ENCODE measurements at regions not wholly inside any gene's neighbourhood (a gene's known extent, or its start where the extent isn't known, plus 50 kb on each side); places are given as distances from the start of the nearest gene placed in this dataset.

- Histone ChIP-seq H2AFZ (ENCODE audit: insufficient read depth, low read depth, low read length, poor library complexity, severe bottlenecking) (no peak overlapping the region), H3K9me3 (replicated peaks in 1 of 2; ENCODE audit: control insufficient read depth in 1 of 2, insufficient read depth in 1 of 2, low read length in 2 of 2) (peaks cover 14 to 21% of the 10 kb centered on the region in 2 donors), H3K27me3 (ENCODE audit: control insufficient read depth in 2 of 2, insufficient read depth in 2 of 2, low read length in 2 of 2) (no peaks in the 10 kb centered on the region), H3K9ac (ENCODE audit: insufficient read depth, low read length, poor library complexity, severe bottlenecking) (no peak overlapping the region), H3K4me2 (replicated peaks; ENCODE audit: extremely low read depth, low read length, poor library complexity, severe bottlenecking) (no peak overlapping the region), H3K4me1 (ENCODE audit: control insufficient read depth in 1 of 2, insufficient read depth in 2 of 2, low read length in 2 of 2) (no peaks in the 10 kb centered on the region), H3K27ac (ENCODE audit: low read depth in 1 of 2, low read length in 2 of 2) (no peak overlapping the region), H3K4me3 (replicated peaks in 1 of 3; ENCODE audit: low read depth in 2 of 3, low read length in 3 of 3) (no peak overlapping the region), H3K36me3 (replicated peaks in 1 of 2; ENCODE audit: control insufficient read depth in 1 of 2, insufficient read depth in 2 of 2, low read length in 2 of 2) (no peaks in the 10 kb centered on the region), H3K79me2 (ENCODE audit: insufficient read depth, low read length) (no peaks in the 10 kb centered on the region), H4K20me1 (ENCODE audit: insufficient read depth, low read length) (no peaks in the 10 kb centered on the region)
- Mint-ChIP-seq H3K27me3 (ENCODE audit: low read depth in 3 of 3) (no peaks in the 10 kb centered on the region), H3K36me3 (no peaks in the 10 kb centered on the region), H3K9me3 (peaks cover 7 to 24% (median 17%) of the 10 kb centered on the region in 7 donors), H3K27ac (no peak overlapping the region), H3K4me1 (no peaks in the 10 kb centered on the region), H3K4me3 (no peak overlapping the region)
- no peak for TF ChIP-seq CTCF (IDR thresholded peaks at IDR 0.05)
- WGBS (ENCODE audit: insufficient coverage): no CpG with 5 or more reads among the region's 2 CpGs
- DNase-seq: no peak
- intact Hi-C loops (cut with micrococcal nuclease): no loop called here
These were observed 317.2 kb upstream of the ID4 start for GRCh38 chr6:19519941-19520340.

- no peak for TF ChIP-seq CTCF (IDR thresholded peaks at IDR 0.05)
- Mint-ChIP-seq H3K27ac (no peak overlapping the region), H3K9me3 (peaks cover 0 to 10% (median 6%) of the 10 kb centered on the region in 7 donors), H3K4me1 (no peaks in the 10 kb centered on the region), H3K27me3 (ENCODE audit: low read depth in 3 of 3) (no peaks in the 10 kb centered on the region), H3K36me3 (no peaks in the 10 kb centered on the region), H3K4me3 (no peak overlapping the region)
- H3K9ac ChIP-seq (ENCODE audit: insufficient read depth, low read length, poor library complexity, severe bottlenecking): no peak overlapping the region
- no peaks in the 10 kb centered on the region for H4K20me1 ChIP-seq (ENCODE audit: insufficient read depth, low read length)
- no peaks in the 10 kb centered on the region for H3K36me3 ChIP-seq (replicated peaks in 1 of 2; ENCODE audit: control insufficient read depth in 1 of 2, insufficient read depth in 2 of 2, low read length in 2 of 2)
- WGBS (ENCODE audit: insufficient coverage): no CpG with 5 or more reads among the region's 2 CpGs
- no peaks in the 10 kb centered on the region for H3K27me3 ChIP-seq (ENCODE audit: control insufficient read depth in 2 of 2, insufficient read depth in 2 of 2, low read length in 2 of 2)
- no peak overlapping the region for H3K27ac ChIP-seq (ENCODE audit: low read depth in 1 of 2, low read length in 2 of 2)
- H3K79me2 ChIP-seq (ENCODE audit: insufficient read depth, low read length): no peaks in the 10 kb centered on the region
- H3K9me3 ChIP-seq (replicated peaks in 1 of 2; ENCODE audit: control insufficient read depth in 1 of 2, insufficient read depth in 1 of 2, low read length in 2 of 2): no peaks in the 10 kb centered on the region
- H3K4me1 ChIP-seq (ENCODE audit: control insufficient read depth in 1 of 2, insufficient read depth in 2 of 2, low read length in 2 of 2): no peaks in the 10 kb centered on the region
- H2AFZ ChIP-seq (ENCODE audit: insufficient read depth, low read depth, low read length, poor library complexity, severe bottlenecking): no peak overlapping the region
- no peak overlapping the region for H3K4me2 ChIP-seq (replicated peaks; ENCODE audit: extremely low read depth, low read length, poor library complexity, severe bottlenecking)
- DNase-seq: no peak
- no peak overlapping the region for H3K4me3 ChIP-seq (replicated peaks in 1 of 3; ENCODE audit: low read depth in 2 of 3, low read length in 3 of 3)
- intact Hi-C loops (cut with micrococcal nuclease): no loop called here
These were observed 312.6 kb upstream of the ID4 start for GRCh38 chr6:19524366-19525186.

Measured in CD14-positive monocyte (primary cell).